Skeletal muscle satellite cell (primary cell): ENCODE measurements at regions not wholly inside any gene's neighbourhood (a gene's known extent, or its start where the extent isn't known, plus 50 kb on each side); places are given as distances from the start of the nearest gene placed in this dataset.

Experiments used
- H3K27me3 ChIP-seq: 2 replicates; pipeline ENCODE4 v1.7.0; 2013; ENCODE audit warnings: low read length; ENCODE audit not compliant: control insufficient read depth, insufficient read depth
- H3K36me3 ChIP-seq: 2 replicates; pipeline ENCODE4 v1.7.0; 2013; ENCODE audit warnings: mild to moderate bottlenecking, control low read depth, low read length; ENCODE audit not compliant: insufficient read depth
- H3K4me1 ChIP-seq: 2 replicates; pipeline ENCODE4 v1.7.0; 2013; ENCODE audit warnings: low read length; ENCODE audit not compliant: control insufficient read depth, insufficient read depth
- H3K4me2 ChIP-seq: 2 replicates; pipeline ENCODE4 v1.7.0; 2013; ENCODE audit warnings: mild to moderate bottlenecking, low read length
- H3K4me3 ChIP-seq: 2 replicates; pipeline ENCODE4 v1.7.0; 2013; ENCODE audit warnings: low read length
- H3K9ac ChIP-seq: 2 replicates; pipeline ENCODE4 v1.7.0; 2013; ENCODE audit warnings: mild to moderate bottlenecking, low read depth, low read length, moderate library complexity
- H3K9me3 ChIP-seq: replicated peaks from 2 replicates; pipeline ENCODE4 v1.7.0; 2013; ENCODE audit warnings: mild to moderate bottlenecking, control low read depth, low read length

- H3K4me2 ChIP-seq = no peak overlapping the region
- no peaks in the 10 kb centered on the region for H3K36me3 ChIP-seq
- no peaks in the 10 kb centered on the region for H3K9me3 ChIP-seq
- H3K4me1 ChIP-seq = peaks cover 8% of the 10 kb centered on the region
- no peak overlapping the region for H3K4me3 ChIP-seq
- H3K9ac ChIP-seq = no peak overlapping the region
- H3K27me3 ChIP-seq = peaks cover 14% of the 10 kb centered on the region
These were observed 439.2 kb downstream of the SETBP1 start for GRCh38 chr18:45119876-45120275.

GRCh38 chr18:45121146-45121545 lies 440.5 kb downstream of the SETBP1 start:
- no peaks in the 10 kb centered on the region for H3K36me3 ChIP-seq
- peaks cover 7% of the 10 kb centered on the region for H3K27me3 ChIP-seq
- H3K4me2 ChIP-seq = no peak overlapping the region
- no peak overlapping the region for H3K4me3 ChIP-seq
- H3K9ac ChIP-seq = no peak overlapping the region
- H3K4me1 ChIP-seq = peaks cover 8% of the 10 kb centered on the region
- H3K9me3 ChIP-seq = no peaks in the 10 kb centered on the region

GRCh38 chr18:45122506-45122905 lies 441.8 kb downstream of the SETBP1 start:
- Histone ChIP-seq H3K9me3 (no peaks in the 10 kb centered on the region), H3K36me3 (no peaks in the 10 kb centered on the region), H3K4me2 (no peak overlapping the region), H3K4me1 (peaks cover 8% of the 10 kb centered on the region), H3K4me3 (no peak overlapping the region), H3K9ac (no peak overlapping the region), H3K27me3 (peaks cover 3% of the 10 kb centered on the region)

- Histone ChIP-seq H3K4me1 (peaks cover 6% of the 10 kb centered on the region), H3K9me3 (no peaks in the 10 kb centered on the region), H3K27me3 (no peaks in the 10 kb centered on the region), H3K9ac (no peak overlapping the region), H3K36me3 (no peaks in the 10 kb centered on the region), H3K4me2 (no peak overlapping the region), H3K4me3 (no peak overlapping the region)
These were observed 446.7 kb downstream of the SETBP1 start for GRCh38 chr18:45127405-45127804.

- Histone ChIP-seq H3K9me3 (no peaks in the 10 kb centered on the region), H3K9ac (no peak overlapping the region), H3K4me1 (no peaks in the 10 kb centered on the region), H3K36me3 (no peaks in the 10 kb centered on the region), H3K4me2 (no peak overlapping the region), H3K4me3 (no peak overlapping the region), H3K27me3 (peaks cover 12% of the 10 kb centered on the region)
These were observed 452.6 kb downstream of the SETBP1 start for GRCh38 chr18:45133276-45133675.

GRCh38 chr18:45136381-45137086 lies 455.8 kb downstream of the SETBP1 start:
- H3K9ac ChIP-seq = no peak overlapping the region
- no peaks in the 10 kb centered on the region for H3K36me3 ChIP-seq
- no peaks in the 10 kb centered on the region for H3K4me1 ChIP-seq
- H3K4me2 ChIP-seq = no peak overlapping the region
- peaks cover 12% of the 10 kb centered on the region for H3K27me3 ChIP-seq
- no peaks in the 10 kb centered on the region for H3K9me3 ChIP-seq
- no peak overlapping the region for H3K4me3 ChIP-seq

GRCh38 chr18:45137087-45137419 lies 456.4 kb downstream of the SETBP1 start:
- Histone ChIP-seq H3K9ac (no peak overlapping the region), H3K27me3 (peaks cover 12% of the 10 kb centered on the region), H3K4me3 (no peak overlapping the region), H3K4me2 (no peak overlapping the region), H3K9me3 (no peaks in the 10 kb centered on the region), H3K4me1 (no peaks in the 10 kb centered on the region), H3K36me3 (no peaks in the 10 kb centered on the region)

- H3K4me3 ChIP-seq = no peak overlapping the region
- H3K4me1 ChIP-seq = no peaks in the 10 kb centered on the region
- H3K4me2 ChIP-seq = no peak overlapping the region
- no peaks in the 10 kb centered on the region for H3K36me3 ChIP-seq
- H3K9ac ChIP-seq = no peak overlapping the region
- H3K27me3 ChIP-seq = peaks cover 6% of the 10 kb centered on the region
- H3K9me3 ChIP-seq = no peaks in the 10 kb centered on the region
These were observed 458.8 kb downstream of the SETBP1 start for GRCh38 chr18:45139478-45139877.

GRCh38 chr18:45142868-45143267 lies 462.2 kb downstream of the SETBP1 start:
- H3K9me3 ChIP-seq = no peaks in the 10 kb centered on the region
- H3K4me2 ChIP-seq = no peak overlapping the region
- H3K9ac ChIP-seq = no peak overlapping the region
- H3K4me3 ChIP-seq = no peak overlapping the region
- H3K36me3 ChIP-seq = no peaks in the 10 kb centered on the region
- H3K27me3 ChIP-seq = no peaks in the 10 kb centered on the region
- no peaks in the 10 kb centered on the region for H3K4me1 ChIP-seq

- Histone ChIP-seq H3K4me2 (no peak overlapping the region), H3K36me3 (no peaks in the 10 kb centered on the region), H3K4me3 (no peak overlapping the region), H3K4me1 (no peaks in the 10 kb centered on the region), H3K9ac (no peak overlapping the region), H3K27me3 (no peaks in the 10 kb centered on the region), H3K9me3 (no peaks in the 10 kb centered on the region)
These were observed 465.6 kb upstream of the SLC14A2 start for GRCh38 chr18:45149712-45150111.

- Histone ChIP-seq H3K4me2 (no peak overlapping the region), H3K27me3 (no peaks in the 10 kb centered on the region), H3K4me3 (no peak overlapping the region), H3K36me3 (no peaks in the 10 kb centered on the region), H3K9me3 (no peaks in the 10 kb centered on the region), H3K9ac (no peak overlapping the region), H3K4me1 (no peaks in the 10 kb centered on the region)
These were observed 463.6 kb upstream of the SLC14A2 start for GRCh38 chr18:45151645-45152044.

GRCh38 chr18:45155526-45155925 lies 459.8 kb upstream of the SLC14A2 start:
- no peak overlapping the region for H3K4me3 ChIP-seq
- no peaks in the 10 kb centered on the region for H3K36me3 ChIP-seq
- H3K9me3 ChIP-seq = no peaks in the 10 kb centered on the region
- no peaks in the 10 kb centered on the region for H3K27me3 ChIP-seq
- no peak overlapping the region for H3K9ac ChIP-seq
- H3K4me2 ChIP-seq = no peak overlapping the region
- H3K4me1 ChIP-seq = no peaks in the 10 kb centered on the region
